GM21447 (cell line): ENCODE measurements at regions not wholly inside any gene's neighbourhood (a gene's known extent, or its start where the extent isn't known, plus 50 kb on each side); places are given as distances from the start of the nearest gene placed in this dataset.

Experiments used
- ATAC-seq: cut with Tn5 transposase; IDR thresholded peaks from one replicate; pipeline ENCODE4 v1.9.1; 2021; ENCODE audit not compliant: unreplicated experiment

DNA sequence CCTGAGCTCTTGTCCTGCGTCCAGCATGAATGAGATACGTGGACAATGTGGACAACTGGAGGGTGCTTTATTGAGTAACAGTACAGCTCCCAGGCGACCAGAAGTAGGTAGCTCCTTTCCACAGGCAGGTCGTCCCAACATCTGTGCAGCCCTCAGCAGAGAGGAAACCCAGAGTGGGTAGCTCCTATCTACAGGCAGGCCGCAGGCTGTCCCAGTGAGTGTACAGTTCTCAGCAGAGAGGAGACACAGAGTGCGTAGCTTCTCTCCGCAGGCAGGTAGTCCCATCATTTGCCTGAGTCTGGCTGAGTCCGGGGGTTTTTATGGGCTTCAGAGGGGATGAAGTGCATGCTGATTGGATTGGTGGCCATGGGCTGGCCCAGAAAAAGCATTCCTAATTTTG is 373.3 kb downstream of the CHSY3 start:
- no peak for ATAC-seq

DNA sequence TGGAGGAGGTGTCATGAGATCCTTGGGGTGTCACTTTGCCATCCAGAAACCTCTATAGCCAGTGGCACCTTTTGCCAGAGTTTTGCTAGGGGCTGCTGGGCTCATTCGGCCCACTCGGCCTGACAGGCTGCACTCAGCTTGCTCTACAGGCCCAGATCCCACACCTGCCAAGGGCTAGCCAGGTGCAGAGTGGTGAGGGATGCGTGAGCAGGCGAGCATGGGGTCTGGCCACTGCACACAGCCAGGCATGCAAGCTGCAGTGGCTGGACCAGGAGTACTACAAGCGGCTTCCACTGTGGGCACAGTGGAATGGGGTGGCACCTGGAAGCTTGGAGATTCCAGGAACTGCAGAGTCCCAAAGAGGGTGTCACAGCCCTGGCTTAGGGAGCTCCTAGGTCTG is 372.7 kb downstream of the CHSY3 start:
- ATAC-seq: no peak

DNA sequence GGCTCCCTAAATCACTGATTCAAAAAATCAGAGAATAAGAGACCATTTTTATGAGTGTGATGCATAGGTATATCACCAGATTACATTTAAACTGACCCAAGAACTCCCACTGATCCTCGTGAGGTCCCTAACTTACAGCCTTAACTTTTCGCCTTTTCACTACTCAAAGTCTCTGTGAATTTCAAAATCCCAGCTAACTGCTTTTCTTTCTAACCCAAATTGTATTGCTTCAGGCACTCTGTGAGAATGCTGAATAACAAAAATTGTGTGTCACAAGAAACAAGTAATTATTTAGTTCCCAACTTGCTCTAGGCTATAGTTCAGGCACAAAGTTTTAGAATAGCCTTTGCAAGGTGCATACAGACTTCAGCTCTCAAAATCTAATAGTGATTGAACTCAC is 368.6 kb downstream of the CHSY3 start:
- ATAC-seq: no peak

DNA sequence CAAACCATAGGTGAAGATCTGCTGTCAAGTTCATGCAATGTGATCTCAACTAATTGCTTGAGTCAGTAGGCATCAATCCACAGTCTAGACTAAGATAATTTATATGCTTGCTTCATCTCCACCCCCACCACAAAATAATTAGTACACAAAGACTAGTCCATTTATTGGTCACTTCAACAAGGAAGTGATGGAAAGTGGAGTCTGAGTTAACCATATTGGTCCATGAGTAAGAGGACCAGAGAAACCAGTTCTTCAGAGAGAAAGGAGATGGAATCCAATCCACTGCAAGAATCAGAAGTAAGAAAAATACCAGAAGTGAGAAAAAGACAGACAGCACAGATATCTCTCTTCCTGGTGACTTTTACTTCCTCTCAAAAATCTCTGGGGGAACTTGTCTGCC is 366.5 kb downstream of the CHSY3 start:
- no peak for ATAC-seq

DNA sequence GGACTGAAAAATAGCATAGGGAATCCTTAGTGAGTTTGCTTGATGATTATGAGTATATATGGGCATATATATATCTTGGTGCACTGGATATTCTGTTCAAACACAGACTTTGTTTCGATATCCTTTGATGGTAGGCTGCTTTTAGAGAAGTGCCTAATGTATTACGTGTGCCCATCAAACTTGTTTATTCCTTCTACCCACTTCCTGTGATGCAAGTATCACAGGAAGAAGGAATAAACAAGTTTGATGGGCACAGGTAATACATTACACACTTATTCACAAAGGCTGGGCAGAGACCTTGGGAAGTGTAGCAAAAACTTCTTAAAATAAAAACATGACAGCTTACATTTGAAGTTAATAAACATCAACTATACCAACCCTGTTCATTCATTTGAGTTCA is 364.2 kb downstream of the CHSY3 start:
- no peak for ATAC-seq

DNA sequence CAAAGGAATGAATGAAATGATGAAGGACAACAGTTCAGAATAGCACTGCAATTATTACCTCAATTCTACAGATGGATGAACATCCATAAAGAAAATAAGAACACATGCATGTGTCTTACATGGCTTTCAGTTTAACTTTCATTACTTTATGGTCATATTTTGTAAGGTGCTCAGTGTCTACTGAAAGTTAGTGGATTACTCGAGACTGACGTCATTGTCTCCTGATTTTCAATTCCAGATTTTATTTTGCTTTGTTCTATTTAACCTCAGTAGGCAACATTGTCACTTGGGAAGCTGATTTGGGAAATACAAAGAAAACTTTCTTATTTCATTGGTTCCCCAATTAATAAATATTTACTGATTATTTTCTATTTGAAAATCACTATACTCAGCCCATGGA is 363.7 kb downstream of the CHSY3 start:
- no peak for ATAC-seq

DNA sequence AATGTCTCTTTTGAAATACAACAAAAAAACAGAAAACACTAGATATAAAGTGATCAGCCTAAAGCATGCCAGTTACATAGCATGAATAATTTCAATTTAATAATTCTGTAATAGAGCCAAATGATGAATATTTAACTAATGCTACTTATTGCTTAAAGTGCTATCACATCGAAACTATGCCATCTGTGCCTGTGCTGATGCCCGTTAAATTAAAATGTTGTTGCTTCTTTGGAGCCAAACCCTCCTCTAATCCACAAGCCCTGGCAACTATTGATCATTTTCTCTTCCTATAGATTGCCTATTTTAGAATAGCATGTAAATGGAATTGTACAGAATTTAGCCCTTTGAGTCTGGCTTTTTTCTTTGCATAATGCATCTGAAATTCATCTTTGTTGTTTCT is 356.2 kb downstream of the CHSY3 start:
- ATAC-seq: no peak

DNA sequence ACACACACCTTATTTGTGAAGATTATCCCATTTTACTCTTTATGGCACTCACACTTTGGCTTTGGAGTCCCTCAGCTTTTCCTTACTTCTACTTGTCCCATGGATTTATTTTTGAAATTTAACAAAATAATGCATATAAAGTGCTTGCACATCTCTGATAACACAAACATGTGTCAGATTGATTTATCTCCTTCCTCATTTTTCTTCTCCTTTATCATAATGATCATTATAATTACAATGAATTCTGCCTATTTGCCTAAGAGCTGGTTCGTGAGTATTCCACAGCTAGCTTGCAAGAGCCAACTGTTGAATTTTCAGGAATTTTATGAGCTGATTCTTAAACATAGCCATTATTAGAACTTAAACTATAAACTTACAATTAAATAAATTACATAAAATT is 347.7 kb downstream of the CHSY3 start:
- ATAC-seq: no peak

DNA sequence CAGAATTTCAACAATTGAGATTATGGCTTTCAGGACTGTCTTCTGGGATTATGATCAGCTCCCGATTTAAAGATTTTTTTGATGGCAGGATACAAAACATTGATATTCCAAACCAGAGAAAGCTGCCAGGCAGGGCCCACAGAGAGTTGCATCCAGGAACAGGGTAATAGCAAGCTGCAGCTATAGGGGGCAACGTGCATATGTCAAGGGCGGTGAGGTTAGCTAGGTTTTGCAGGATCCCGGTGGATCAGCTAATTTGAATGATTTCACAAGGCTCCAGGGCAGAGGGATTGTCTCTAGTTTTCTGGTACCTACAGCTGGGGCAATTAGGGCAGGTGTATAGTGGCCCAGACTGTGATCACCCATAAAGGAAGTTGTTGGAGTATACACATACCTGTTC is 339.4 kb downstream of the CHSY3 start:
- ATAC-seq: no peak

DNA sequence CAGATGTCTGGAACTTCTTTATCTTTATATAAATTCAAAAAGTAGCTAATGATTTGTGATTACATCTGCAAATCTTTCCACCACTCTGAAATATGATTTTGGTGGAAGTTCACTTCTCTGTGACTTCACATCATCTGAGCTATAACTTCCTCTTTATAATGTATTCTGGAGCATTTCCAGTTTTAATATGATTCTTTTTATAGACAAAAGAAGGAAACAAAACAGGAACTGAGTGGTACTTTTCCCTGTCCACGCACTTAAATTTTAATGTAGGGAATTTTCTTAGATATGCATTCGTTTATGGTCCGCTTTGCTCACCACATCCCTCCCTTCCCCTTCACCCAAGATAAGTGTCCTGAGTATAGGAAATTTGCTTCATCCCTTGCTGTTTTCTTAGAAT is 333.5 kb downstream of the CHSY3 start:
- ATAC-seq: no peak
